ENCODE measurements at regions not wholly inside any gene's neighbourhood (a gene's known extent, or its start where the extent isn't known, plus 50 kb on each side); places are given as distances from the start of the nearest gene placed in this dataset.

DNA sequence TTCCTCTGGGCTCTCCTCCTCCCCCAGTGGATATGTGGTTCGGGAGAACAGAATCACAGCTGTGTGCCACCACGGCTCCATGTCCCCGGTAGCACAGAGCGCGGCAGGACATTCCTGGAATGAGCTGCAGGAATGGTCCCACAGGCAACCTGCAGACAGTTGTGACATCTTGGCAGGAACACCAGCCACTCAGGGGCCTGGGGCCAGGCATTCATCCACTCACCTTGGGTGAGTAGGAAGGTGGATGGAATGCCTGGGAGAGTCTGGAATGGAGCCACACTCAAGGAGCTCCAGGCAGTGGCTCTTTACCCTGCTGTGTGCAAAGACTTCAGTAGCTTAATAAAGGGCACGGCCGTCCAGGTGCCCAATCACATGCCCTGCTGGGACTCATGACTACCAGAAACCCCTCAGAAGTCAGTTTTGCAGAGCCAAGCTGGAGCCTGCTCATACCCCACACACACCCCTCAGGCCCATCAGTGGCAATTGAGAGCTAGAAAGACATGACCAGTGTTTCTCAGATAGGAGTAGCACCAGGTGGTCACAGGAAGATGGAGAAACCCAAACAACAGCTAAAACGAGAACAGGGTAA is 117.3 kb upstream of the PRR20G start:
- H3K27ac Mint-ChIP-seq (ENCODE audit: unreplicated experiment), result no peak overlapping the region
- H3K4me3 Mint-ChIP-seq (ENCODE audit: unreplicated experiment), result no peak overlapping the region
- TF ChIP-seq, protein P1, sequence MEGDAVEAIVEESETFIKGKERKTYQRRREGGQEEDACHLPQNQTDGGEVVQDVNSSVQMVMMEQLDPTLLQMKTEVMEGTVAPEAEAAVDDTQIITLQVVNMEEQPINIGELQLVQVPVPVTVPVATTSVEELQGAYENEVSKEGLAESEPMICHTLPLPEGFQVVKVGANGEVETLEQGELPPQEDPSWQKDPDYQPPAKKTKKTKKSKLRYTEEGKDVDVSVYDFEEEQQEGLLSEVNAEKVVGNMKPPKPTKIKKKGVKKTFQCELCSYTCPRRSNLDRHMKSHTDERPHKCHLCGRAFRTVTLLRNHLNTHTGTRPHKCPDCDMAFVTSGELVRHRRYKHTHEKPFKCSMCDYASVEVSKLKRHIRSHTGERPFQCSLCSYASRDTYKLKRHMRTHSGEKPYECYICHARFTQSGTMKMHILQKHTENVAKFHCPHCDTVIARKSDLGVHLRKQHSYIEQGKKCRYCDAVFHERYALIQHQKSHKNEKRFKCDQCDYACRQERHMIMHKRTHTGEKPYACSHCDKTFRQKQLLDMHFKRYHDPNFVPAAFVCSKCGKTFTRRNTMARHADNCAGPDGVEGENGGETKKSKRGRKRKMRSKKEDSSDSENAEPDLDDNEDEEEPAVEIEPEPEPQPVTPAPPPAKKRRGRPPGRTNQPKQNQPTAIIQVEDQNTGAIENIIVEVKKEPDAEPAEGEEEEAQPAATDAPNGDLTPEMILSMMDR (IDR thresholded peaks at IDR 0.05), result no peak
- H3K4me1 Mint-ChIP-seq (ENCODE audit: unreplicated experiment), result no peaks in the 10 kb centered on the region
- no peaks in the 10 kb centered on the region for H3K36me3 Mint-ChIP-seq (ENCODE audit: unreplicated experiment)
- H3K9me3 Mint-ChIP-seq (ENCODE audit: unreplicated experiment), result no peaks in the 10 kb centered on the region
- peak; percentile 64 for DNase-seq (ENCODE audit: extremely low spot score, unreplicated experiment)
- H3K27me3 Mint-ChIP-seq (ENCODE audit: unreplicated experiment), result peaks cover 27% of the 10 kb centered on the region

DNA sequence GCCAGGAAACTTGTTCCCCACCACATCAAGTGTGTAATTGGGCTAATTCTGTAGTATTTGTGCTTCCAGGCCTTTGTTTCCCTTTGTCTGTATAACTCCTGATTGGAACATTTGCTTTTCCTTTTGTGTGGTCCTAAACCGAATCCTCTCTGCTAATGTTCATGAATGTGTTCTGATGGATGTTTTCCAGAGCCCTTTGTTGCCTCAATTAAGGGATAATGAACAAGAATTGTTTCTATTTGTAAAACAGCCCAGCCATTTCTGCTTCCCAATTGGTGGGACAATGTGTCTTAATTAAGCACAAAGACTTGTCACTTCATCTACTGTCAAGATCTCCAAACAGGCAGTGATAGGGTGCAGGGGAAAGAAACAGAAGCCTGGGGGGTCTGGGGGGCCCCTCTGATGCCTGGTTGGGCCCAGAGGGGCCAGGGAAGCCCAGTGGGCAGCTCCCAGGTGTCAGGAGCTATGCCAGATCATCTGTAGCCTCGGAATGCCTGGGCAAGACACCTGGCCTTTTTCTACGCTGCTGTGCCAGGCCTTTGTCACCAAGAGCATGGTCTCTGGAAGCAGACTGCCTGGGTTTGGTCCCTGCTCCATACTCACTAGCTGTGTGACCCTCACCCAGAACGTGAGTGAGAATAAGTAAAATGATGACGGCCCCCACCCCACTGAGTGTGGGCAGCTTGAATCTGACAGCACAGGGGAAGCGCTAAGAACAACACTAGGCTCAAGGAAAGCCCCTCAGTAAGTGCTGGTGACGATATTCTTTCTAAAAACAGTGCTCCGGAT is 116.6 kb upstream of the PRR20G start:
- Mint-ChIP-seq H3K36me3 (ENCODE audit: unreplicated experiment) (no peaks in the 10 kb centered on the region), H3K27me3 (ENCODE audit: unreplicated experiment) (peaks cover 29% of the 10 kb centered on the region), H3K4me1 (ENCODE audit: unreplicated experiment) (no peaks in the 10 kb centered on the region), H3K9me3 (ENCODE audit: unreplicated experiment) (no peaks in the 10 kb centered on the region), H3K4me3 (ENCODE audit: unreplicated experiment) (no peak overlapping the region), H3K27ac (ENCODE audit: unreplicated experiment) (no peak overlapping the region)
- no peak for DNase-seq (ENCODE audit: extremely low spot score, unreplicated experiment)
- TF ChIP-seq, protein P1 (IDR thresholded peaks at IDR 0.05), result no peak

DNA sequence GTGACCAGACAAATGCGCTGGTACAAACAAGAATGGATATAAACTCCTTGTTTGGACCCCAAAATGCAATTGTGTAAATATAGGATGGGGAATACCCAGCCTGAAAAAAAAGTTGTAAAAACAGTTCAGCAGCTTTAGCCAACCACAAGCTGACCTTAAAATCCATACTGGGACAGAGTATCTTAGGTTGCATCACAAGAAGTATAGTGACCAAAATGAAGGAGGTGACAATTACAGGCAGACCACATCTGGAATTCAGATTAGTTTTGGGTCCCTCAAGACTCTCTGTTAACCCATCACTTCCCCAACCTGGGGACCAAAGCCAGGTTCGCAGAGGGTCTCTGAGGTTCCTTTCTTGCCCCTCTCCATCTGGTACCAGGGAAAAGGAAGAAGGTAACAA is 115.9 kb upstream of the PRR20G start:
- Mint-ChIP-seq H3K4me3 (ENCODE audit: unreplicated experiment) (no peak overlapping the region), H3K36me3 (ENCODE audit: unreplicated experiment) (no peaks in the 10 kb centered on the region), H3K9me3 (ENCODE audit: unreplicated experiment) (no peaks in the 10 kb centered on the region), H3K27me3 (ENCODE audit: unreplicated experiment) (peaks cover 29% of the 10 kb centered on the region), H3K27ac (ENCODE audit: unreplicated experiment) (no peak overlapping the region), H3K4me1 (ENCODE audit: unreplicated experiment) (no peaks in the 10 kb centered on the region)
- TF ChIP-seq, protein P1 (IDR thresholded peaks at IDR 0.05), result no peak
- no peak for DNase-seq (ENCODE audit: extremely low spot score, unreplicated experiment)

DNA sequence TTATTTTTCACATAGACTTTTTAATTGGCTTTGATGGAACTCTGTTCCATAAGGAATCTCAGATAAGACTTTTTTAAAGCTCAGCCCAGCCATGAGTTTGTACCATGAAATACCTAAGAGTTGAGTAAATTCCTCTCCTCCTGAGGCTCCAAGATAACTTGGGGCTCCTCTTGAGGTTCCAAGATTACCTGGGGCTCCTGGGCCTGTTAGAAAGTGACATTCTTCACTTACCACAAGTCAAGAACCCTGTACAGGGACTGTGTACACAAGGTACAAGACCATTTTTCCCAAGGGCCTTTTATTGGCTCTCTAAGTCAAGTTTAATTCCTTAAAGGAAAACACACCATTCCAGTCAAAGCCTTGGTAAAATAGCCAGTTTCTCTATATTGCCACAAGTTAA is 111.3 kb upstream of the PRR20G start:
- Mint-ChIP-seq H3K27ac (ENCODE audit: unreplicated experiment) (no peak overlapping the region), H3K4me3 (ENCODE audit: unreplicated experiment) (no peak overlapping the region), H3K36me3 (ENCODE audit: unreplicated experiment) (no peaks in the 10 kb centered on the region), H3K9me3 (ENCODE audit: unreplicated experiment) (no peaks in the 10 kb centered on the region), H3K4me1 (ENCODE audit: unreplicated experiment) (no peaks in the 10 kb centered on the region), H3K27me3 (ENCODE audit: unreplicated experiment) (peaks cover 32% of the 10 kb centered on the region)
- DNase-seq (ENCODE audit: extremely low spot score, unreplicated experiment), result no peak
- TF ChIP-seq, protein P1 (IDR thresholded peaks at IDR 0.05), result no peak

DNA sequence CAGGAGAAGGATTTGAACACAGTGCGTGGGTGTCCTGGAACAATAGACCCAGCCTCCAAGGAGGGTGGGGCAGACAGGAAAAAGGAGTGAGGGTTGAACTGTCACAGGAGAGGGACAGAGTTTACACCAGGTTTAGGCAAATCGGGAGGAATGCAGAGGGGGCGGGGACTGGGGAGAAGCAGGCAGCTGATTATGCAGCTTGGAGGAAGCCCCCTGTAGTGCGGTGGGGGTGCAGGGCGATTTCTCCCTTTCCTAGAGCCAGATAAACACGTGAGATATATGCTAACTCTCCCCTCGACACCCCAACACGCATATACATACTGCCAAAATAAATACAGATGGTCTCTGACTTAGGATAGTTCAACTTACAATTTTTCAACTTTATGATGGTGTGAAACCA is 108.6 kb upstream of the PRR20G start:
- no peaks in the 10 kb centered on the region for H3K9me3 Mint-ChIP-seq (ENCODE audit: unreplicated experiment)
- H3K4me3 Mint-ChIP-seq (ENCODE audit: unreplicated experiment), result no peak overlapping the region
- no peak for DNase-seq (ENCODE audit: extremely low spot score, unreplicated experiment)
- H3K4me1 Mint-ChIP-seq (ENCODE audit: unreplicated experiment), result no peaks in the 10 kb centered on the region
- H3K27ac Mint-ChIP-seq (ENCODE audit: unreplicated experiment), result no peak overlapping the region
- TF ChIP-seq, protein P1 (IDR thresholded peaks at IDR 0.05), result no peak
- no peaks in the 10 kb centered on the region for H3K36me3 Mint-ChIP-seq (ENCODE audit: unreplicated experiment)
- H3K27me3 Mint-ChIP-seq (ENCODE audit: unreplicated experiment), result peaks cover 30% of the 10 kb centered on the region

Measured in osteocyte (in vitro differentiated cells).